Glomerular visceral epithelial cell (primary cell): ENCODE measurements at regions not wholly inside any gene's neighbourhood (a gene's known extent, or its start where the extent isn't known, plus 50 kb on each side); places are given as distances from the start of the nearest gene placed in this dataset.
A peak's percentile ranks its signal among the peaks of the same experiment; 100 is the strongest.
"Not testable (repeated sequence)": the region's sequence is repeated elsewhere in the genome, so short reads cannot be mapped to it uniquely, and the experiment has no call there.

ENCODE experiments used
- DNase-seq: peaks from one replicate; pipeline ENCODE4 v3.0.0-alpha.2; 2016; ENCODE audit errors: extremely low spot score

GRCh38 chr3:102686792-102687191 lies 252.0 kb downstream of the ZPLD1 start:
- no peak for DNase-seq

GRCh38 chr3:102687851-102688555 lies 253.2 kb downstream of the ZPLD1 start:
- no peak for DNase-seq

GRCh38 chr3:102688556-102688930 lies 253.7 kb downstream of the ZPLD1 start:
- no peak for DNase-seq

- DNase-seq, result no peak
Measured at GRCh38 chr3:102691507-102691906, 256.7 kb downstream of the ZPLD1 start.

GRCh38 chr3:102699104-102699818 lies 264.4 kb downstream of the ZPLD1 start:
- no peak for DNase-seq

- DNase-seq, result no peak
Measured at GRCh38 chr3:102699819-102700140, 265.0 kb downstream of the ZPLD1 start.

- DNase-seq, result no peak
Measured at GRCh38 chr3:102712896-102713295, 278.1 kb downstream of the ZPLD1 start.

GRCh38 chr3:102714567-102714966 lies 279.8 kb downstream of the ZPLD1 start:
- no peak for DNase-seq

- peak; percentile 54 for DNase-seq
Measured at GRCh38 chr3:102715030-102715697, 280.3 kb downstream of the ZPLD1 start.

GRCh38 chr3:102718651-102719050 lies 283.8 kb downstream of the ZPLD1 start:
- no peak for DNase-seq

GRCh38 chr3:102722317-102722716 lies 287.5 kb downstream of the ZPLD1 start:
- DNase-seq, result no peak

GRCh38 chr3:102727340-102727739 lies 292.5 kb downstream of the ZPLD1 start:
- no peak for DNase-seq

- DNase-seq, result not testable (repeated sequence)
Measured at GRCh38 chr3:102732581-102732980, 297.8 kb downstream of the ZPLD1 start.

- DNase-seq, result no peak
Measured at GRCh38 chr3:102733791-102734563, 299.2 kb downstream of the ZPLD1 start.

GRCh38 chr3:102735311-102735710 lies 300.5 kb downstream of the ZPLD1 start:
- no peak for DNase-seq

GRCh38 chr3:102736288-102736974 lies 301.6 kb downstream of the ZPLD1 start:
- no peak for DNase-seq

- DNase-seq, result no peak
Measured at GRCh38 chr3:102736975-102737304, 302.1 kb downstream of the ZPLD1 start.

- no peak for DNase-seq
Measured at GRCh38 chr3:102737353-102737752, 302.5 kb downstream of the ZPLD1 start.

- peak; percentile 4 for DNase-seq
Measured at GRCh38 chr3:102741105-102741504, 306.3 kb downstream of the ZPLD1 start.

- DNase-seq, result no peak
Measured at GRCh38 chr3:102741694-102742093, 306.9 kb downstream of the ZPLD1 start.

GRCh38 chr3:102745881-102746280 lies 311.1 kb downstream of the ZPLD1 start:
- DNase-seq, result no peak

GRCh38 chr3:102747611-102748010 lies 312.8 kb downstream of the ZPLD1 start:
- no peak for DNase-seq
